ENCODE measurements at regions not wholly inside any gene's neighbourhood (a gene's known extent, or its start where the extent isn't known, plus 50 kb on each side); places are given as distances from the start of the nearest gene placed in this dataset.
"Not testable (repeated sequence)": the region's sequence is repeated elsewhere in the genome, so short reads cannot be mapped to it uniquely, and the experiment has no call there.

- no peaks in the 10 kb centered on the region for H3K27me3 ChIP-seq (ENCODE audit: insufficient read depth, low read length, poor library complexity, severe bottlenecking)
- H3K4me2 ChIP-seq (ENCODE audit: low read depth, low read length, poor library complexity, severe bottlenecking): no peak overlapping the region
- H4K20me1 ChIP-seq (ENCODE audit: insufficient read depth, low read length, poor library complexity, severe bottlenecking): no peaks in the 10 kb centered on the region
- TF ChIP-seq, protein P1, sequence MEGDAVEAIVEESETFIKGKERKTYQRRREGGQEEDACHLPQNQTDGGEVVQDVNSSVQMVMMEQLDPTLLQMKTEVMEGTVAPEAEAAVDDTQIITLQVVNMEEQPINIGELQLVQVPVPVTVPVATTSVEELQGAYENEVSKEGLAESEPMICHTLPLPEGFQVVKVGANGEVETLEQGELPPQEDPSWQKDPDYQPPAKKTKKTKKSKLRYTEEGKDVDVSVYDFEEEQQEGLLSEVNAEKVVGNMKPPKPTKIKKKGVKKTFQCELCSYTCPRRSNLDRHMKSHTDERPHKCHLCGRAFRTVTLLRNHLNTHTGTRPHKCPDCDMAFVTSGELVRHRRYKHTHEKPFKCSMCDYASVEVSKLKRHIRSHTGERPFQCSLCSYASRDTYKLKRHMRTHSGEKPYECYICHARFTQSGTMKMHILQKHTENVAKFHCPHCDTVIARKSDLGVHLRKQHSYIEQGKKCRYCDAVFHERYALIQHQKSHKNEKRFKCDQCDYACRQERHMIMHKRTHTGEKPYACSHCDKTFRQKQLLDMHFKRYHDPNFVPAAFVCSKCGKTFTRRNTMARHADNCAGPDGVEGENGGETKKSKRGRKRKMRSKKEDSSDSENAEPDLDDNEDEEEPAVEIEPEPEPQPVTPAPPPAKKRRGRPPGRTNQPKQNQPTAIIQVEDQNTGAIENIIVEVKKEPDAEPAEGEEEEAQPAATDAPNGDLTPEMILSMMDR (conservative IDR thresholded peaks at IDR 0.05; ENCODE audit: low read length): no peak
- no peak for TF ChIP-seq EZH2phosphoT487 (IDR thresholded peaks at IDR 0.05; ENCODE audit: borderline replicate concordance)
- H3K9me3 ChIP-seq (ENCODE audit: insufficient read depth, low read depth, low read length): no peaks in the 10 kb centered on the region
- H3K9me2 ChIP-seq (replicated peaks; ENCODE audit: low read depth, low read length): no peaks in the 10 kb centered on the region
- H3F3A ChIP-seq (ENCODE audit: low read depth): no peaks in the 10 kb centered on the region; the same call in 1 of the 2 replicates
- no peaks in the 10 kb centered on the region for H3K79me2 ChIP-seq (ENCODE audit: insufficient read depth, low read length)
- H3K36me3 ChIP-seq (ENCODE audit: insufficient read depth, low read length): no peaks in the 10 kb centered on the region
- no peak overlapping the region for H2AFZ ChIP-seq (ENCODE audit: low read length)
- H3K4me3 ChIP-seq (ENCODE audit: low read length, poor library complexity, severe bottlenecking): no peak overlapping the region
- no peaks in the 10 kb centered on the region for H3K4me1 ChIP-seq (ENCODE audit: insufficient read depth, low read length, poor library complexity, severe bottlenecking)
- no peak overlapping the region for H3K9ac ChIP-seq (ENCODE audit: low read depth, low read length, poor library complexity, severe bottlenecking)
These were observed 100.1 kb upstream of the CLNK start for GRCh38 chr4:10784621-10785020.

DNA sequence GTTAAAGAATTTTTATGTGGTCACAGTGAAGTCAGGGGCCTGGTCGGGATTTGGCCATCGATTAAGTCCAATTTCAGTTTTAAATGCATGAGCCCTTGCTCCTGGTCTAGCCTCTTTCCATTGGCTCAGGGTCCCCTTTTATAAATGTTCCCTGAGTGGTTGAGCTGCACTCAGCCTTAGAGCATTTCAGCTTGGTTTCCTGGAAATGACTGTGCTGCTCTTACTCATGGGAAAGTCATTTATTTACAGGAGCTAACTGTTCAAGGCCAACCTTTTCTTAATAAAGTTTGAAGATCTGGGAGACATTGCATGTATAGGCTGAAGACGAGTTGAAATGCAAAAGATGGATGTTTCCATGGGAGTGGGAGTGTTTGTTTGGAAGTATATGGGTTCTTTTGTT, 98.8 kb upstream of the CLNK start:
- no peaks in the 10 kb centered on the region for H3K36me3 ChIP-seq (ENCODE audit: insufficient read depth, low read length)
- H4K20me1 ChIP-seq (ENCODE audit: insufficient read depth, low read length, poor library complexity, severe bottlenecking): no peaks in the 10 kb centered on the region
- H3K27me3 ChIP-seq (ENCODE audit: insufficient read depth, low read length, poor library complexity, severe bottlenecking): no peaks in the 10 kb centered on the region
- H3K4me1 ChIP-seq (ENCODE audit: insufficient read depth, low read length, poor library complexity, severe bottlenecking): no peaks in the 10 kb centered on the region
- no peaks in the 10 kb centered on the region for H3K79me2 ChIP-seq (ENCODE audit: insufficient read depth, low read length)
- no peak for TF ChIP-seq EZH2phosphoT487 (IDR thresholded peaks at IDR 0.05; ENCODE audit: borderline replicate concordance)
- TF ChIP-seq, protein P1 (conservative IDR thresholded peaks at IDR 0.05; ENCODE audit: low read length): no peak
- H3K4me3 ChIP-seq (ENCODE audit: low read length, poor library complexity, severe bottlenecking): no peak overlapping the region
- no peak overlapping the region for H2AFZ ChIP-seq (ENCODE audit: low read length)
- H3K9ac ChIP-seq (ENCODE audit: low read depth, low read length, poor library complexity, severe bottlenecking): no peak overlapping the region
- H3K4me2 ChIP-seq (ENCODE audit: low read depth, low read length, poor library complexity, severe bottlenecking): no peak overlapping the region
- no peaks in the 10 kb centered on the region for H3K9me3 ChIP-seq (ENCODE audit: insufficient read depth, low read depth, low read length)
- no peaks in the 10 kb centered on the region; the same call in 1 of the 2 replicates for H3F3A ChIP-seq (ENCODE audit: low read depth)
- no peaks in the 10 kb centered on the region for H3K9me2 ChIP-seq (replicated peaks; ENCODE audit: low read depth, low read length)

DNA sequence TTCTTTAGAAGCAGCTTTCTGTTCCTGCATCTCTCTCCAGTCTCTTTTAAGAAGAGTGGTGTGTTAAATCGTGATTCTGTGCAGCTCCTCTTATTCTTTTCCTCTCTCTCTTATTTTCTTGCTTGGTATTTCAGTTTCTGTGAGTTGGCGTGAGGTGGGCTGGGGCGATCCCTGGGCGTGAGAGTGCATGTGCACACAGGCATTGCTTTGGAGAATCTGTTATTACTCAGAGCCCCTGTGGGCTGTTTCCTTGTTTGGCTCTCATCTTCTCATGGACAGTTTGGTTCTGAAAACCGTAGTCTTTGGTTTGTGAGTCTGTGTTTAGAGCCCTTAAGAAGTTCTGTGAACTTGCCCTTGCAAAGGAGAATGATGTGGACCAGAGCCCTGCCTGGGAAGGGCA, 97.2 kb upstream of the CLNK start:
- Histone ChIP-seq H3K9ac (ENCODE audit: low read depth, low read length, poor library complexity, severe bottlenecking) (no peak overlapping the region), H3K4me1 (ENCODE audit: insufficient read depth, low read length, poor library complexity, severe bottlenecking) (no peaks in the 10 kb centered on the region), H4K20me1 (ENCODE audit: insufficient read depth, low read length, poor library complexity, severe bottlenecking) (no peaks in the 10 kb centered on the region), H3K79me2 (ENCODE audit: insufficient read depth, low read length) (no peaks in the 10 kb centered on the region), H3K36me3 (ENCODE audit: insufficient read depth, low read length) (no peaks in the 10 kb centered on the region), H3K4me3 (ENCODE audit: low read length, poor library complexity, severe bottlenecking) (no peak overlapping the region), H3K27me3 (ENCODE audit: insufficient read depth, low read length, poor library complexity, severe bottlenecking) (no peaks in the 10 kb centered on the region), H2AFZ (ENCODE audit: low read length) (no peak overlapping the region; the same call in 1 of the 2 replicates), H3K9me2 (replicated peaks; ENCODE audit: low read depth, low read length) (no peaks in the 10 kb centered on the region), H3K4me2 (ENCODE audit: low read depth, low read length, poor library complexity, severe bottlenecking) (no peak overlapping the region), H3F3A (ENCODE audit: low read depth) (no peaks in the 10 kb centered on the region; the same call in 1 of the 2 replicates), H3K9me3 (ENCODE audit: insufficient read depth, low read depth, low read length) (no peaks in the 10 kb centered on the region)
- TF ChIP-seq EZH2phosphoT487 (IDR thresholded peaks at IDR 0.05; ENCODE audit: borderline replicate concordance): no peak
- TF ChIP-seq, protein P1 (conservative IDR thresholded peaks at IDR 0.05; ENCODE audit: low read length): no peak

GRCh38 chr4:10780803-10781202, 96.2 kb upstream of the CLNK start:
- H3K4me1 ChIP-seq (ENCODE audit: insufficient read depth, low read length, poor library complexity, severe bottlenecking); H2AFZ ChIP-seq (ENCODE audit: low read length); H4K20me1 ChIP-seq (ENCODE audit: insufficient read depth, low read length, poor library complexity, severe bottlenecking); H3K4me2 ChIP-seq (ENCODE audit: low read depth, low read length, poor library complexity, severe bottlenecking); H3K36me3 ChIP-seq (ENCODE audit: insufficient read depth, low read length); H3K27me3 ChIP-seq (ENCODE audit: insufficient read depth, low read length, poor library complexity, severe bottlenecking); H3K79me2 ChIP-seq (ENCODE audit: insufficient read depth, low read length); H3F3A ChIP-seq (ENCODE audit: low read depth); H3K9ac ChIP-seq (ENCODE audit: low read depth, low read length, poor library complexity, severe bottlenecking); H3K9me3 ChIP-seq (ENCODE audit: insufficient read depth, low read depth, low read length); H3K4me3 ChIP-seq (ENCODE audit: low read length, poor library complexity, severe bottlenecking); H3K9me2 ChIP-seq (replicated peaks; ENCODE audit: low read depth, low read length): not testable (repeated sequence)

- not testable (repeated sequence) for H2AFZ ChIP-seq (ENCODE audit: low read length); H3K9ac ChIP-seq (ENCODE audit: low read depth, low read length, poor library complexity, severe bottlenecking); H3K4me3 ChIP-seq (ENCODE audit: low read length, poor library complexity, severe bottlenecking); H3K9me3 ChIP-seq (ENCODE audit: insufficient read depth, low read depth, low read length); H3K36me3 ChIP-seq (ENCODE audit: insufficient read depth, low read length); H3K4me2 ChIP-seq (ENCODE audit: low read depth, low read length, poor library complexity, severe bottlenecking); H3K27me3 ChIP-seq (ENCODE audit: insufficient read depth, low read length, poor library complexity, severe bottlenecking); H3K79me2 ChIP-seq (ENCODE audit: insufficient read depth, low read length); H3F3A ChIP-seq (ENCODE audit: low read depth); H3K4me1 ChIP-seq (ENCODE audit: insufficient read depth, low read length, poor library complexity, severe bottlenecking); H3K9me2 ChIP-seq (replicated peaks; ENCODE audit: low read depth, low read length); H4K20me1 ChIP-seq (ENCODE audit: insufficient read depth, low read length, poor library complexity, severe bottlenecking)
These were observed 90.6 kb upstream of the CLNK start for GRCh38 chr4:10775132-10775531.

Measured in Loucy (cell line).